Activated B cell treated with CpG ODN at 0.5 μM for 24 hours (primary cell): ENCODE measurements at regions not wholly inside any gene's neighbourhood (a gene's known extent, or its start where the extent isn't known, plus 50 kb on each side); places are given as distances from the start of the nearest gene placed in this dataset.

Experiments used
- ATAC-seq: fragments of 200-7000 bp; cut with Tn5 transposase; one replicate; pipeline ENCODE4 v1.10.0; 2021; ENCODE audit warnings: low read depth, mild to moderate bottlenecking, moderate library complexity
- CTCF ChIA-PET: fragments of 350-600 bp; sonication (Branson Sonifier 250); formaldehyde crosslinking; loops from one replicate; lab custom pipeline; 2021; ENCODE audit warnings: antibody characterized with exemption; lab: Charles Lee
- POLR2A ChIA-PET: fragments of 350-600 bp; sonication (Branson Sonifier 250); formaldehyde crosslinking; loops from one replicate; lab custom pipeline; 2021; ENCODE audit warnings: antibody characterized with exemption; lab: Charles Lee
- DNase-seq: peaks from one replicate; pipeline ENCODE4 v3.0.0; 2022
- H3K27ac Mint-ChIP-seq: one replicate; pipeline ENCODE4 v1.8.0; 2020; ENCODE audit warnings: mixed read lengths
- H3K27me3 Mint-ChIP-seq: one replicate; pipeline ENCODE4 v1.8.0; 2021; ENCODE audit warnings: mixed read lengths
- H3K36me3 Mint-ChIP-seq: one replicate; pipeline ENCODE4 v1.8.0; 2021; ENCODE audit warnings: low read depth, mixed read lengths
- H3K4me1 Mint-ChIP-seq: one replicate; pipeline ENCODE4 v1.8.0; 2021; ENCODE audit warnings: mixed read lengths
- H3K4me3 Mint-ChIP-seq: one replicate; pipeline ENCODE4 v1.8.0; 2020; ENCODE audit warnings: mild to moderate bottlenecking, mixed read lengths
- H3K9me3 Mint-ChIP-seq: one replicate; pipeline ENCODE4 v1.8.0; 2020; ENCODE audit warnings: mixed read lengths
- intact Hi-C: fragments of 100-400 bp; cut with micrococcal nuclease; formaldehyde crosslinking; loops from one replicate; pipeline ENCODE4 v1.15.1; 2024
- TF ChIP-seq, protein P1 (sequence below): fragments of 200-600 bp; IDR thresholded peaks from one replicate; pipeline ENCODE4 v1.8.0; 2022; ENCODE audit warnings: antibody characterized with exemption, mild to moderate bottlenecking

- ChIA-PET CTCF (no interaction called here), POLR2A (no interaction called here)
- no peaks in the 10 kb centered on the region for H3K36me3 Mint-ChIP-seq
- no peak overlapping the region for H3K4me3 Mint-ChIP-seq
- intact Hi-C loops = no loop called here
- no peak for DNase-seq
- no peak for ATAC-seq
- no peaks in the 10 kb centered on the region for H3K4me1 Mint-ChIP-seq
- TF ChIP-seq, protein P1, sequence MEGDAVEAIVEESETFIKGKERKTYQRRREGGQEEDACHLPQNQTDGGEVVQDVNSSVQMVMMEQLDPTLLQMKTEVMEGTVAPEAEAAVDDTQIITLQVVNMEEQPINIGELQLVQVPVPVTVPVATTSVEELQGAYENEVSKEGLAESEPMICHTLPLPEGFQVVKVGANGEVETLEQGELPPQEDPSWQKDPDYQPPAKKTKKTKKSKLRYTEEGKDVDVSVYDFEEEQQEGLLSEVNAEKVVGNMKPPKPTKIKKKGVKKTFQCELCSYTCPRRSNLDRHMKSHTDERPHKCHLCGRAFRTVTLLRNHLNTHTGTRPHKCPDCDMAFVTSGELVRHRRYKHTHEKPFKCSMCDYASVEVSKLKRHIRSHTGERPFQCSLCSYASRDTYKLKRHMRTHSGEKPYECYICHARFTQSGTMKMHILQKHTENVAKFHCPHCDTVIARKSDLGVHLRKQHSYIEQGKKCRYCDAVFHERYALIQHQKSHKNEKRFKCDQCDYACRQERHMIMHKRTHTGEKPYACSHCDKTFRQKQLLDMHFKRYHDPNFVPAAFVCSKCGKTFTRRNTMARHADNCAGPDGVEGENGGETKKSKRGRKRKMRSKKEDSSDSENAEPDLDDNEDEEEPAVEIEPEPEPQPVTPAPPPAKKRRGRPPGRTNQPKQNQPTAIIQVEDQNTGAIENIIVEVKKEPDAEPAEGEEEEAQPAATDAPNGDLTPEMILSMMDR = no peak
- no peak overlapping the region for H3K27ac Mint-ChIP-seq
- H3K27me3 Mint-ChIP-seq = no peaks in the 10 kb centered on the region
- H3K9me3 Mint-ChIP-seq = peaks cover 9% of the 10 kb centered on the region
Measured at GRCh38 chr2:49798570-49798969, 644.3 kb upstream of the FSHR start.

DNA sequence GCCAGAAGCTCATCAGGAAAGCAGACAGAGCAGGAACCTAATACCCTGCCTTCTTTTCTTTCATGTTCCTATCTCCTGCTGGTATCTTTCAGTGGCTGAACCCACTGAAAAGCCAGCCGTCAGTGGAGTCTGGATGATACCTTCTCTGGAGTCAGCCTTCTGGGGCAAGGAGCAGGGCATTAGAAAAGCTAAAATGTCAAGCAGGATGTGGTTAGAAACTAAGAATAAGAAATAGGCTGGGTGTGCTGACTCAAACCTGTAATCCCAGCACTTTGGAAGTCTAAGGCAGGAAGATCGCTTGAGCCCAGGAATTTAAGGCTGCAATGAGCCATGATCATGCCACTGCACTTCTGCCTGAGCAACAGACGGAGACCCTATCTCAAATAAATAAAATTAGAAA is 642.0 kb upstream of the FSHR start:
- no peak overlapping the region for H3K4me3 Mint-ChIP-seq
- intact Hi-C loops = no loop called here
- ATAC-seq (no peak), DNase-seq (no peak)
- H3K9me3 Mint-ChIP-seq = peaks cover 7% of the 10 kb centered on the region
- POLR2A ChIA-PET = no interaction called here
- H3K27me3 Mint-ChIP-seq = no peaks in the 10 kb centered on the region
- H3K36me3 Mint-ChIP-seq = no peaks in the 10 kb centered on the region
- TF ChIP-seq, protein P1 = no peak
- H3K4me1 Mint-ChIP-seq = no peaks in the 10 kb centered on the region
- H3K27ac Mint-ChIP-seq = no peak overlapping the region
- CTCF ChIA-PET = no interaction called here

- Mint-ChIP-seq H3K36me3 (no peaks in the 10 kb centered on the region), H3K27me3 (no peaks in the 10 kb centered on the region), H3K9me3 (peaks cover 6% of the 10 kb centered on the region), H3K4me1 (no peaks in the 10 kb centered on the region), H3K4me3 (no peak overlapping the region), H3K27ac (no peak overlapping the region)
- no peak for DNase-seq
- CTCF ChIA-PET = no interaction called here
- intact Hi-C loops = no loop called here
- POLR2A ChIA-PET = no interaction called here
- TF ChIP-seq, protein P1 = no peak
- no peak for ATAC-seq
Measured at GRCh38 chr2:49794396-49794795, 640.1 kb upstream of the FSHR start.

DNA sequence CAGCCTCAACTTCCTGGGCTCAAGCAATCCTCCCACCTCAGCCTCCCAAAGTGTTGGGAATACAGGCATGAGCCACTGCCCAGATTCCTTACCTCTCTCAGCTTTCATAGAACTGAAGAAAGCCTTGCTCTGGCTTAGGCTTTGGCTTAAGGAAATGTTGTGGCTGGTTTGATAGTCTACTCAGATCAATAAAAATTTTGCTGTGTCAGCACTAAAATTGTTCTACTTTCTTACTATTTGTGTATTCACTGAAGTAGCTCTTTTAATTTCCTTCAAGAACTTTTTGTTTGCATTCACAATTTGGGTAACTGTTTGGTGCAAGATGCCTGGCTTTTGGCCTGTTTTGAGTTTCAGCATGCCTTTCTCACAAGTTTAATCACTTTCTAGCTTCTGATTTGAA is 634.0 kb upstream of the FSHR start:
- TF ChIP-seq, protein P1 = no peak
- Mint-ChIP-seq H3K27me3 (no peaks in the 10 kb centered on the region), H3K4me1 (no peaks in the 10 kb centered on the region), H3K27ac (no peak overlapping the region), H3K36me3 (no peaks in the 10 kb centered on the region), H3K4me3 (no peak overlapping the region), H3K9me3 (peaks cover 5% of the 10 kb centered on the region)
- intact Hi-C loops = no loop called here
- ChIA-PET POLR2A (no interaction called here), CTCF (no interaction called here)
- ATAC-seq = no peak
- no peak for DNase-seq

GRCh38 chr2:49780949-49781348 is 626.6 kb upstream of the FSHR start:
- intact Hi-C loops = no loop called here
- Mint-ChIP-seq H3K27ac (no peak overlapping the region), H3K36me3 (no peaks in the 10 kb centered on the region), H3K4me3 (no peak overlapping the region), H3K9me3 (peaks cover 2% of the 10 kb centered on the region), H3K27me3 (no peaks in the 10 kb centered on the region), H3K4me1 (no peaks in the 10 kb centered on the region)
- ChIA-PET POLR2A (no interaction called here), CTCF (no interaction called here)
- TF ChIP-seq, protein P1 = no peak
- DNase-seq (no peak), ATAC-seq (no peak)
